Activated naive CD4-positive, alpha-beta T cell treated with anti-CD3 and anti-CD28 coated beads, Interleukin-2, amount 10 ng/mL, durations not matched to agents 7 days and 5 days (primary cell): ENCODE measurements at regions not wholly inside any gene's neighbourhood (a gene's known extent, or its start where the extent isn't known, plus 50 kb on each side); places are given as distances from the start of the nearest gene placed in this dataset.
A peak's percentile ranks its signal among the peaks of the same experiment; 100 is the strongest.
"Not testable (repeated sequence)": the region's sequence is repeated elsewhere in the genome, so short reads cannot be mapped to it uniquely, and the experiment has no call there.

Experiments used
- CTCF ChIA-PET: fragments of 350-600 bp; sonication (Branson Sonifier 250); formaldehyde crosslinking; loops from one replicate; lab custom pipeline; 2021; ENCODE audit warnings: antibody characterized with exemption; lab: Charles Lee
- DNase-seq: peaks from one replicate; pipeline ENCODE4 v3.0.0-alpha.2; 2020
- H3K27ac Mint-ChIP-seq: one replicate; pipeline ENCODE4 v1.8.0; 2021; ENCODE audit warnings: mild to moderate bottlenecking, moderate library complexity, mixed read lengths
- H3K27me3 Mint-ChIP-seq: one replicate; pipeline ENCODE4 v1.8.0; 2021; ENCODE audit warnings: mild to moderate bottlenecking, mixed read lengths
- H3K36me3 Mint-ChIP-seq: one replicate; pipeline ENCODE4 v1.8.0; 2021; ENCODE audit warnings: mixed read lengths
- H3K4me1 Mint-ChIP-seq: one replicate; pipeline ENCODE4 v1.8.0; 2021; ENCODE audit warnings: mixed read lengths
- H3K4me3 Mint-ChIP-seq: one replicate; pipeline ENCODE4 v1.8.0; 2021; ENCODE audit warnings: mild to moderate bottlenecking, moderate library complexity, mixed read lengths
- H3K9me3 Mint-ChIP-seq: one replicate; pipeline ENCODE4 v1.8.0; 2021; ENCODE audit warnings: mixed read lengths

GRCh38 chr15:44817797-44818196 is 81.5 kb downstream of the TRIM69 start:
- H3K9me3 Mint-ChIP-seq, H3K4me3 Mint-ChIP-seq, CTCF ChIA-PET, H3K27me3 Mint-ChIP-seq, DNase-seq, H3K4me1 Mint-ChIP-seq, H3K27ac Mint-ChIP-seq, H3K36me3 Mint-ChIP-seq: not testable (repeated sequence)

- H3K4me1 Mint-ChIP-seq, H3K36me3 Mint-ChIP-seq, H3K27me3 Mint-ChIP-seq, H3K9me3 Mint-ChIP-seq, CTCF ChIA-PET, H3K4me3 Mint-ChIP-seq, DNase-seq, H3K27ac Mint-ChIP-seq: not testable (repeated sequence)
These were observed 83.1 kb downstream of the TRIM69 start for GRCh38 chr15:44819331-44819987.

DNA sequence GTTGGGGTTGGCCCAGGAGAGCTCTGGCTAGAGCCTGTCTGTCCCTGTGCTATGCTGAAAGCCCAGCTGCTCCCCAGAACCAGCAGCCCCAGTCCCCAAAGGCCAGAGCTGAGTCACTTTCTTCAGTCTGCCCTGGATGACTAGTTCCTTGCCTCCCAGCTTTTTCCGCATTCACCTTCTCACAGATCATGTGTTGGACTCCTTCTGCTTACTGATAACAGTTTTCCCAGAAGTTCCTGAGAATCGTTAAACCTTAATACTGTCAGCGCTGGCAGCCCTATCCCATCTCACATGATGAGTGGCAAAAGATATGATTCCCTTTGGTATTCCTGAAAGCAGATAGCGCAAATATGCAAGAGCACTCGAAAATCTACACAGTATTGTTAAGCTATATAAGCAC is 84.2 kb downstream of the TRIM69 start:
- H3K4me1 Mint-ChIP-seq, CTCF ChIA-PET, H3K9me3 Mint-ChIP-seq, DNase-seq, H3K4me3 Mint-ChIP-seq, H3K27me3 Mint-ChIP-seq, H3K36me3 Mint-ChIP-seq, H3K27ac Mint-ChIP-seq: not testable (repeated sequence)

DNA sequence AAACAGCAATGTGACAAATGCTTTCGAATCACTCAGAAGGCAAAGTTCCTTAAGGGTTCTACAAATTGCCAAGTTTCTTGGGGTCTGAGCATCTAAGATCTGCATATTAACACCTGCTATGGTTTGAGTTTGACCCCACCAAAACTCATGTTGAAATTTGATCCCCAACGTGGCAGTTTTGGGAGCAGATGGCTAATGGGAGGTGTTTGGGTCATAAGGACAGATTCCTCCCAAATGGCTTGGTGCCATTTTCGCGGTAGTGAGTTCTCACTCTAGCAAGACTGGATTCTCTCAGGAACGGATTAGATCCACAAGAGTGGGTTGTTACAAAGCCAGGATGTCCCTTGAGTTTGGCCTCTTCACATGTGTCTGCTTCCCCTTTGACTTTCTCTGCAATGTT is 84.6 kb downstream of the TRIM69 start:
- H3K27ac Mint-ChIP-seq, DNase-seq, CTCF ChIA-PET, H3K36me3 Mint-ChIP-seq, H3K27me3 Mint-ChIP-seq, H3K9me3 Mint-ChIP-seq, H3K4me1 Mint-ChIP-seq, H3K4me3 Mint-ChIP-seq: not testable (repeated sequence)

DNA sequence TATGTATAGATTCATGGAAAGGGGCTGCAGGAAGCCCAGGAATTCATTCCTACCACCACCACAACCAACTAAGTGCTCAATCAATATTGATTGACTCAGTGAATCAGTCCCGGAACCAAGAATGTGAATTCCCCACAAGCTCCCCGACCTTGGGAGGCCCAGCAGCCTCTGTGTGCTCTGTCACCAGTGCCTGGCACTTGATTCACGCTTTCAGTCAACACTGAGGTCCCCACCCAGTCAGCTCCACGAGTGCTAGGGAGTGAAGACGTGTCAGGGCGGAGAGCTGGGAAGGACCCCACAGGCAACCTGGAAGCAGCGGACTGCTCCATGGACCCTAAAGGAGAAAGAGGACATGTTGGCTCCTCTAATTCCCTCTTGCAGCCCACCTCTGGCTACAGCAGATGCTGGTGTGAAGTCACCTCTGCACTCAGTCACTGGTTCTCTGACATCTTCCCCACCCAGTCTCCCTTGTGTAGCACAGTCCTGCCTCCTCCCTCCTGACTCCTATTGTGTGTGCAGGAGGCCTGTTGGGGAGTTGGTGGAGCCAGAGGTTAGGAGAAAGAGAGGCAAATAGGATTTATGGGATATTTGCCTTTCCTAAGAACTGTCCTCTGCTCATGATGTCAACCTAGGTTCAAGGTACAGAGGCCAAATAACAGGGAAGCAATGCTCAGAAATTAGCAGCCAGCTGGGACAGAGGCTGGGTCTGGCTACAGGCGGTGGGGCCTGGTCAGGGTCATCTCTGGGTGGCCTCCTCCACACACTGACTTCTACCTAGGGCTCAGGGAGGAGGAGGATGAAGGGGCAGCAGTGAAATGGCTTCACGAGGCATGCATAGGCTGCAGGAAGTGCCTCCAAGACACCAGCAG is 88.2 kb downstream of the TRIM69 start:
- H3K36me3 Mint-ChIP-seq, DNase-seq, H3K4me3 Mint-ChIP-seq, H3K27ac Mint-ChIP-seq, H3K9me3 Mint-ChIP-seq, H3K27me3 Mint-ChIP-seq, H3K4me1 Mint-ChIP-seq, CTCF ChIA-PET: not testable (repeated sequence)

DNA sequence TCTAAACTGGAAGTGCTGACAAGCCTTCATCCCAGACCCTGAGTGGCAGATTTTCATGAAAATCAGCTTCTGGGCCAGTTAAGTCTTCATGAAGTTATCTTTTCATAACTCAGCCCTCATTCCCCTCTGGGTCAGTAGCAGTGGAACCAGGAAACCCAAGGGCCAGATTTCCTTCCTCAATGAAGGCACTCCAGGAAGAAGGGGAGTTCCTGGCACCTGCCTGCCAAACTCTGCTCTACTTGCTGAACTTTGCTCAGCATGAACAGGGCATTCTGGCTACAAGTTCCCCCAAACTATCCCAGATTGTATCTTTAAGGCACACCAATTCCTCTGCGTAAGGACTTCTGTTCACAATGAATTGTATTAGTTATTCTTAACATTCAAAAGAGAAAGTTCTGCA is 90.3 kb downstream of the TRIM69 start:
- H3K27ac Mint-ChIP-seq, H3K36me3 Mint-ChIP-seq, DNase-seq, CTCF ChIA-PET, H3K9me3 Mint-ChIP-seq, H3K27me3 Mint-ChIP-seq, H3K4me1 Mint-ChIP-seq, H3K4me3 Mint-ChIP-seq: not testable (repeated sequence)

- H3K27ac Mint-ChIP-seq, H3K27me3 Mint-ChIP-seq, H3K9me3 Mint-ChIP-seq, H3K36me3 Mint-ChIP-seq, H3K4me1 Mint-ChIP-seq, H3K4me3 Mint-ChIP-seq, CTCF ChIA-PET, DNase-seq: not testable (repeated sequence)
These were observed 92.0 kb downstream of the TRIM69 start for GRCh38 chr15:44828229-44828914.

- H3K4me1 Mint-ChIP-seq, DNase-seq, H3K9me3 Mint-ChIP-seq, H3K4me3 Mint-ChIP-seq, H3K36me3 Mint-ChIP-seq, CTCF ChIA-PET, H3K27me3 Mint-ChIP-seq, H3K27ac Mint-ChIP-seq: not testable (repeated sequence)
These were observed 92.8 kb downstream of the TRIM69 start for GRCh38 chr15:44829150-44829549.

DNA sequence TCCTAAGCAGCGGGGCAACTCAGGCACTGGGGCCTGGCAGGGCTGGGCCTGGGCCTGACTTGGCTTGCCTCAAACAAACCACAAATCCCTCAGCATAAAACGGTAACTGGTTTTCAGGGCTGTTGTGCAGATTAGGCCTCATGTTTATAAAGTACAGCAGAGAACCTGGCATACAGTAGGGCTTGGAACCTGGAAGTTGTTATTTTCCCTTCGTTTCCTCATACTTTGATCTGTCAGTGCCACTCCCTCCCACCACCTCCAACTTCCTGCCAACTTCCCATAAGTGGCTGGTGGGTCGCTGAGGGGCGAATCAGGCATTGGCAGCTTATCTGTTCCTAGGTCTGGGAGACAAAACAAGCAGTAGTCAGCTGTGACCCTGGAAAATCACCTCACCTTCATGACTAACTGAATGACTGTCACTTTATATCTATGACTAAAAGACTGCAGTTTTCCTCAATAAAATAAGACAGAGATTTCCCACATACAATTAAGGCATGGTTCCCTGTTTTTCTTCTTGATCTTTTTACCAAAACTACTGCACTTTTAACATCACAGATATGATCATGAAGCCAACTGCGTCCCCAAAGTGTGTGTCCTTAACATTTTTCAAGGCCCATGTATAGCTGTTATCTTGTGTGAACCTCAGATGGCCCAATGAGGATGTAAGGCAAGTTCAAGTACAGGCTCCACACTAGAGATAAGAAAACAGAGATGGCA is 94.5 kb downstream of the TRIM69 start:
- peak; percentile 21 for DNase-seq
- H3K4me3 Mint-ChIP-seq, H3K27me3 Mint-ChIP-seq, H3K36me3 Mint-ChIP-seq, CTCF ChIA-PET, H3K4me1 Mint-ChIP-seq, H3K9me3 Mint-ChIP-seq: not testable (repeated sequence)
- H3K27ac Mint-ChIP-seq, result peak overlapping the region; percentile 84

DNA sequence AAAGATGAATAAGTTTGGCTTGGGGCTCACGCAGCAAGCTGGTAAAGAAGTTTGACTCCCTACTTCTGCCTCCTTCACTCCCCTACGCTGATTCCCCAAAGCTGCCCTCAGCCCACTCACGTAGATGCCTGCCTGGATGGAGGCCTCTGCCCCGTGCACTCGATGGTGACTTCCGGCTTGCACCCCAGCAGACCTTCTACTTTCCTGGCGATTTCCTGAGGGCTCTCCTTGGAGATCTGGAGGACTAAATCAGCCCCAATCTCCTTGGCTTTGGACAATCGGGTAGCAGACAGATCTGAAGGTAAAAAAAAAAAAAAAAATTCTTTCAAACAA is 95.0 kb downstream of the TRIM69 start:
- H3K36me3 Mint-ChIP-seq, CTCF ChIA-PET, H3K9me3 Mint-ChIP-seq, H3K4me3 Mint-ChIP-seq, H3K4me1 Mint-ChIP-seq, DNase-seq, H3K27me3 Mint-ChIP-seq: not testable (repeated sequence)
- H3K27ac Mint-ChIP-seq, result peak overlapping the region; percentile 11

- H3K36me3 Mint-ChIP-seq, H3K9me3 Mint-ChIP-seq, H3K27ac Mint-ChIP-seq, H3K4me3 Mint-ChIP-seq, DNase-seq, H3K27me3 Mint-ChIP-seq, CTCF ChIA-PET, H3K4me1 Mint-ChIP-seq: not testable (repeated sequence)
These were observed 95.8 kb downstream of the TRIM69 start for GRCh38 chr15:44832133-44832532.

GRCh38 chr15:44833081-44833480 is 96.8 kb downstream of the TRIM69 start:
- H3K4me1 Mint-ChIP-seq, H3K9me3 Mint-ChIP-seq, H3K4me3 Mint-ChIP-seq, CTCF ChIA-PET, H3K27me3 Mint-ChIP-seq, H3K27ac Mint-ChIP-seq, H3K36me3 Mint-ChIP-seq, DNase-seq: not testable (repeated sequence)

DNA sequence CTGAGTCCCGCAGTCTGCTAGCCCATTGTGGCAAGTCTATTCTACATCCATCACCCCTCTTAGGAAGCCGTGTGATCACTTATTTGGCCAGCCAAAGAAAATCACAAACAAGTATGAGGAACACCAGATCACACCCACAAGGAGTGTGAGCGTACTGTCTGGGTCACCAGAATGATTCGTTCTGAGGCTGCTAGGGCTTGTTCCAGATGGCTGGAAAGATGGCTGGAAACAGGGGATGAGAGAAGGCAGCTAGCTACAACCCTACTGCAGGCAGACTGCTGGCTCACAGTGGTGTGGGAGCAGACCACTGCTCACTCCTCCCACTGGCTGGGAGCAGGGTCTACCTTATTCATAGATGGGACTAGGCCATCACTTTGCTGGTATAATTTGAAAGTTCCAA is 97.4 kb downstream of the TRIM69 start:
- DNase-seq, H3K27me3 Mint-ChIP-seq, H3K27ac Mint-ChIP-seq, H3K36me3 Mint-ChIP-seq, H3K9me3 Mint-ChIP-seq, H3K4me3 Mint-ChIP-seq, CTCF ChIA-PET: not testable (repeated sequence)
- peaks cover 11% of the 10 kb centered on the region for H3K4me1 Mint-ChIP-seq

GRCh38 chr15:44835082-44835481 is 98.8 kb downstream of the TRIM69 start:
- H3K27me3 Mint-ChIP-seq, CTCF ChIA-PET, DNase-seq, H3K36me3 Mint-ChIP-seq, H3K9me3 Mint-ChIP-seq, H3K4me3 Mint-ChIP-seq, H3K27ac Mint-ChIP-seq: not testable (repeated sequence)
- peaks cover 12% of the 10 kb centered on the region for H3K4me1 Mint-ChIP-seq
